ENCODE measurements at regions not wholly inside any gene's neighbourhood (a gene's known extent, or its start where the extent isn't known, plus 50 kb on each side); places are given as distances from the start of the nearest gene placed in this dataset.
"Not testable (repeated sequence)": the region's sequence is repeated elsewhere in the genome, so short reads cannot be mapped to it uniquely, and the experiment has no call there.

DNA sequence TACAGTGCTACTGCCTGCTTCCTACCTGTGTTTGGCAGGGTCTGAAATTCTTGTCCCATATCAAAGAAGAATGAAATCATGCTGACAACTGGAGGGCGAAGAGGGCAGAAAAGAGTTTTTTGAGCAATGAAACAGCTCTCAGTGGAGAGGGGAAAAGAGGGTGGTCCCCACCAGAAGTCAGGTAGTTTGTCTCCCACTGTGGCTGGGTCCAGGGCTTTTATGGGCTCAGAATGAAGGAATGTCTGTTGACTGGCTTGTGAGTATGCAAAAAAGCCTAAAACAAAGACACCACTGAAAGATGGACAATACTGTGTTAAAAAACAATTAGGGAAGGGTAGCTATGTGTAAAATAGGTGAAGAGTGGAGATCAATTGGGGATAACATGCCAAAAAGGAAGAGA lies 115.0 kb downstream of the ADAM29 start:
- DNase-seq: no peak

DNA sequence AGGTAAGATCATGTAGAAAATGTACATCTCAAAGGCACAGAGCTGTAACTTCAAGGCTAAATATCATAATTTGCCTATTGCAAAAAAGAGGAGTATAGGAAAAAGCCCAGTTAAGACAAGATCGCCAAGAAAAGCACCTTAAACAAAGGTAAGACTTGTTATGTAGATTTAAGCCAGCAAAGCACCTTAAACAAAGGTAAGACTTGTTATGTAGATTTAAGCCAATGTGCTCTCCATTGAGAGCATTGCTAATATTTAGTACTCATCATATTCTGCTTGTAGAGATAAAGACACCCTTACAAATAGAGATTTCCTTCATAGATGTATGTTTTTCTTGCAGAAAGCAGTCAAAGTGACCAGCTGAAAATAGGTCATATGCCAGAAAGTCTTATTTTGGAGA lies 115.8 kb downstream of the ADAM29 start:
- no peak for DNase-seq

DNA sequence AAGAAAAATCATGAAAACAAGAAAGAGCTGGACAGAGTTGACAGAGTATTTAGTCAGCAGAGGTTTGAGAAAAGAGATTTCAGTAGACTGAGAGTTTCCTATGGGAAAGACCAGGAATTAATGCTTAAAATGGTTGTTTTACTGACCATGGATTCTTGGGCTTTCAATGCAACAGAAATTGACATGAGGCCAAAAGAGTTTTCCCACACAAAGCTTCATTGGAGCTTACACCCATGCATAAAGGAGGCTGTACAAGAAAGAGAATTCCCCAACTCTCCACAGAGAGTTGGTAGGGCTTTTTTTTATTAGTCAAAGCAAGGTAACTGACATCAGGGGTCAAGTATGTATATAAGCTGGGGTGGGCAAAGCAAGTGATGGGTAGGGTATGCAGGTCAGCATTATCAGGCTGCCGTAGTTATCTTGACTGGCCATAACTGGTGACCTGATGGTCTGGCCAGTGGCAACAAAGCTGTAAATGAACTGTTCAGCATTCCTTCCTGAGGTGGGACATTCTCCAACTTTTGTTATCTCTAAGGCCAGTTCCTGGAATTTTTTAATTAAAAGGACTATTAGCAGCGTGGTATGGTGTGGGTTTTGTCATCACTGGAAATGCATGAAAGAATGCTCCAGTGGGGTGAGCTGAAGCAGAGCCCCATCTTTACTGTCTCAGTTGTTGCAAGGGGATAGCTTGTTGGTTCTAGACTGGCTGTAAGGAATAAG lies 117.0 kb downstream of the ADAM29 start:
- DNase-seq: peak; percentile 9

GRCh38 chr4:175035905-175036304 lies 117.7 kb downstream of the ADAM29 start:
- DNase-seq: peak; percentile 64

GRCh38 chr4:175048111-175048784 lies 130.1 kb downstream of the ADAM29 start:
- DNase-seq: no peak

GRCh38 chr4:175048906-175049305 lies 130.7 kb downstream of the ADAM29 start:
- no peak for DNase-seq

- no peak for DNase-seq
These were observed 133.8 kb downstream of the ADAM29 start for GRCh38 chr4:175051974-175052373.

DNA sequence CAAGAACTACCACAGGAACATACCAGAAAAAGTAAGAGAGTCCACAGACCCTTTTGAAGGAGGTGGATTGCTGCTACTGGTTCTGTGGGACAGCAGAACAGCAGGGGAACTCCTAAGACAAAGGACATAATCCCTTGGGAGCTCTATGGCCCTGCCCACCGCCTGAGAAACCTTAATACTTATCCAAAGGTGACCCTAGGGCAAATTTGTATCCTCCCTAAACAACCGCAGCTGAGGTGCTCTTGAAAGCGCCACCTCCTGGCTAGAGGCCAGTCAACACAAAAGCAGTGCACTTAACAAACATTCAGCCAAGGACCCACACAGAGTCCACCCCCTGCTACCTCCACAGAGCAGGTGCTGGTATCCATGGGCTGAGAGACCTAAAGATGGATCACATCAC lies 136.8 kb downstream of the ADAM29 start:
- DNase-seq: no peak

DNA sequence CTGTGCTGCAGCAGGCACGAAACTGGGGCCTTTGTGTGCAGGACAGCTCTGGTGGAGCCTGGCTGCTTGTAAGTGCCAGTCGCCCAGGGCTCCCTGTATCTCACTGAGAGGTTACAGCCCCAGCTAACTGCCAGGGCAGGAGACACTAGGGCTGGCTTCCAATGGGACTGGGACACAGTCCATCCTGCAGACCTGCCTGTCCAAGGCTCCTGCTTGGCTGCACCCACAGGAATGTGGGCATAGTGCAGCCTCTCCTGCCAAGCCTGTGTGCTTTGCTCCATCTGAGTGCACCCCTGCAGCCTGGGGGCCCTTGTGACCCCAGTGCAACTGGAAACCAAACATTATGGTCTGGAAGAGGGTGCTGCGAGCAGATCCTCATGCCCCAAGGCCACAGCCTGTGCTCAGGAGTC lies 144.0 kb downstream of the ADAM29 start:
- no peak for DNase-seq

- DNase-seq: no peak
These were observed 147.1 kb downstream of the ADAM29 start for GRCh38 chr4:175065228-175065627.

- no peak for DNase-seq
These were observed 148.9 kb downstream of the ADAM29 start for GRCh38 chr4:175066923-175067627.

GRCh38 chr4:175068266-175068665 lies 150.1 kb downstream of the ADAM29 start:
- no peak for DNase-seq

GRCh38 chr4:175070444-175070843 lies 152.3 kb downstream of the ADAM29 start:
- no peak for DNase-seq

DNA sequence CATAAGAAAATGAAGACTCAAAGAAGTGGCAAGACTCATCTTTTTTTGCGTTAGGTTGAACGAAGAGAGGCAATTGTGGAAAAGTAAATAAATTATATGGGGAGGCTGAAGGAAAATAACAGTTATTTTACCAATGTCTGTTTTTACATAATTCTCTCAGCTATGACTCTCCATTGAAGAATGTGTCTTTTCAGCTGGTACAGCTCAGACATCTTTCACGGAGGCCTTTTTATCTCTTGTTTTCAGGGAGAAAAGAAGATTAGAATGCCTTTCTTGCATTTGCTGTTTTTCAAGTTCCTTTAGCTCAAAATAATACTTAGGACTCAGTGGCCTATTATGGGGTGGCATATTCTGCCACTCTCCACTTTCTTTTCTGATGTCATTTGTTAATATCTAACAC lies 153.0 kb downstream of the ADAM29 start:
- DNase-seq: peak; percentile 1

DNA sequence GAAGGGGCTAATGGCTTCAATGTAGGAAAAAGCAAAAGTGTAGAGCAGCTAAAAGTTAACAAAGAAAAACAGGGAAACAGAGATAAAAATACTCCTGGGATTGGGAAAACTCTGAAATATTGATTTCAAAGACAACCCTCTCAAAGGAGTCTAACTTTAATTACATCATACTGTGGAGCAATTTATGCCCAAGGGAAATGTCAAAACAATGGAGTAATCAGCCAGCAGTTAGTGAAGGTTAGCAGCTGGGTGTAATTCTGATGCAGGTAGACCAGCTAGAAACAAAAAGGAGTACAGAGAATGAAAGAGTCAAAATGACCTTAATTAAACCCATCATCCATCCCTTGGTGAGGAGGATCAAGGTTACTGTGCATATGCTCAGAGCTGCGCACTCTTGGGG lies 169.0 kb downstream of the ADAM29 start:
- DNase-seq: no peak

- DNase-seq: no peak
These were observed 172.0 kb downstream of the ADAM29 start for GRCh38 chr4:175090116-175090515.

DNA sequence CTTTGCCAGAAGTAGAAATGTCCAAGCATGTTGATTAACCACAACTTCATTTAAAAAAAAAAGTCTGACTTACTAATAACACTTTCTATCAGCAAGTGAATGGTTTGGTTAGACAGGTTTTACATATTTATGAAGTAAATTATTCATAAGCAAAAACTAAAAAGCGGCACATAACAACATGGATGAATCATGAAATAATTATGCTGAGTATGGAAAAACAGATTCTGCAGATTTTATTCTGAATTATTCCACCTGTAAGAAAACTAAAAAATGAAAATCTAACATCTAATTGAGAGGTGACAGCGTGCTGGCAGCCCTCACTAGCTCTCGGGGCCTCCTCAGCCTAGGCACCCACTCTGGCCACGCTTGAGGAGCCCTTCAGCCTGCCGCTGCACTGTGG lies 173.5 kb downstream of the ADAM29 start:
- DNase-seq: no peak

DNA sequence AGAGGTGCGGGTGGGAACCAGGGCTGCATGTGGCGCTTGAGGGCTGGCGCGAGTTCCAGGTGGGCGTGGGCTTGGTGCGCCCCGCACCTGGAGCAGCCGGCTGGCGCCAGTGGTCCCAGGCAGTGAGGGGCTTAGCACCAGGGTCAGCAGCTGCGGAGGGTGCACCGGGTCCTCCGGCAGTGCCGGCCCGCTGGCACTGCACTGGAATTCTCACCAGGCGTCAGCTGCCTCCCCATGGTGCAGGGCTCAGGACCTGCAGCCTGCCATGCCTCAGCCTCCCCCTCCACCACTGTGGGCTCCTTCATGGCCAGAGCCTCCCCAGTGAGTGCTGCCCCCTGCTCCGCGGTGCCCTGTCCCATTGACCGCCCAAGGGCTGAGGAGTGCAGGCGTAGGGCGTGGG lies 174.0 kb downstream of the ADAM29 start:
- no peak for DNase-seq

- not testable (repeated sequence) for DNase-seq
These were observed 174.9 kb downstream of the ADAM29 start for GRCh38 chr4:175093055-175093454.

GRCh38 chr4:175103403-175103802 lies 185.2 kb downstream of the ADAM29 start:
- DNase-seq: no peak

GRCh38 chr4:175106301-175106700 lies 188.1 kb downstream of the ADAM29 start:
- DNase-seq: no peak

- no peak for DNase-seq
These were observed 191.8 kb downstream of the ADAM29 start for GRCh38 chr4:175109933-175110332.

- DNase-seq: peak; percentile 0
These were observed 207.4 kb downstream of the ADAM29 start for GRCh38 chr4:175125410-175126068.

GRCh38 chr4:175127314-175127713 lies 209.2 kb downstream of the ADAM29 start:
- DNase-seq: peak; percentile 18

Data from EL (cell line).